ENCODE measurements at regions not wholly inside any gene's neighbourhood (a gene's known extent, or its start where the extent isn't known, plus 50 kb on each side); places are given as distances from the start of the nearest gene placed in this dataset.
"Not testable (repeated sequence)": the region's sequence is repeated elsewhere in the genome, so short reads cannot be mapped to it uniquely, and the experiment has no call there.

DNA sequence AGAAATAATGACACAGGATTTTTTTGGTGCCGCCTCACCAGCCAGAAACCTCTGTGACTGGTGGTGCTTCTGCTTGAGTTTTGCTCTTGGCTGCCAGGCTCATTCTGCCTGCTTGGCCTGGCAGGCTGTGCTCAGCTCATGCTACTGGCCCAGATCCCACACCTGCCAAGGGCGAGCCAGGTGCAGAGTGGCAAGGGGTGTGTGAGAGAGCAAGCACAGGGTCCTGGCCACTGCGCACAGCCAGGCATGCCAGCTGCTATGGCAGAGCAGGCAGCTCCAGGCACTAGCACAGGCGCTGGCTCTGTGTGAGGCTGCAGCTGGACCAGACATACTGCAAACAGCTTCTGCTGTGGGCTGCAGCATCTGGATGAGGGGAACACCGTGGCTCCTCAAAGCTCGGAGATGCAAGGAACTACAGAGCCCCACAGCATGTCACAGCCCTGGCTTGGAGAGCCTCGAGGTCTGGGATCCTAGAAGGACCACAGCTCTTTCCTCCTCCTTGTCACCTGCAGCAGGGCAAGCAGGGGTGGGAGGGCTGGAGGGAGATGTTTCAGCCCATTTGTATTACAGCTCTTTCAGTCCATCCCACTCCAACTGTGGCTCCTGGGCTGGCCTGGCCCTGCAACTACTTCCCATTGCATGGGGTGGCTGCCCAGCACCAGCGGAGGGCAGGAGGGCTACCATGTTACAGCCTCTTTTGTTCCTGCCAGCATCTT, 313.4 kb upstream of the SEMA3C start:
- DNase-seq (ENCODE audit: insufficient read length, low spot score) (no peak), FAIRE-seq (no peak)
- TF ChIP-seq SPI1 (IDR thresholded peaks at IDR 0.05; ENCODE audit: low read depth, low read length) (no peak), TAF1 (IDR thresholded peaks at IDR 0.05; ENCODE audit: low read depth, low read length) (no peak), PAX5 (IDR thresholded peaks at IDR 0.05; ENCODE audit: insufficient read depth, low read length, severe bottlenecking) (no peak), POLR2A (IDR thresholded peaks at IDR 0.05; ENCODE audit: low read depth, low read length) (no peak), POU2F2 (IDR thresholded peaks at IDR 0.05; ENCODE audit: low read depth, low read length) (no peak), POLR2AphosphoS5 (IDR thresholded peaks at IDR 0.05; ENCODE audit: low read depth, low read length) (no peak)

DNA sequence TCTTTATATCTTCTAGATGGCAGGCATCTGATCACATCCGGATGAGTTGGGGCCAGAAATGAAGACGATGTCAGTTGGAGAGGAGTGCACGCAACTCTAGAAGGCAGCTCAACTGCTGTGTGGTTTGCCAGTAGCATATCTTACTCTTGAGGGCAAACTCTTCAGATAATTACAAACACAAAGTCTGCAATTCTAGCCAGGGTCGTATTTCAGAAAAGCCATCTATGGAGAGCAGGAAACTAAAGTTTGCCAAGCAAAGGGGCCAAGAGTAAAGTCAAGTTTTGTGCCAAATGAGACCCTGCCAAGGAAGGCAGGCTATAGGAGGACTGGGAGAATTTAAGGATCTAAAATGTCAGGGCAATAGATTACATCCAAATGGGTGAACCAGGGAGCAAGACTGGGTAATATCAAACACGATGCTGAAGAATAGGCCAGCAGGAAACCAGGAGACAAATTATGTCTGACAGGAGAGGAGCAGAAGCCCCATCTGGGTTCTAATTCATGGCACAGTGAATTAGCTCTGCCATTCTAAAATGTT, 312.5 kb upstream of the SEMA3C start:
- DNase-seq (ENCODE audit: insufficient read length, low spot score) (no peak), FAIRE-seq (no peak)

DNA sequence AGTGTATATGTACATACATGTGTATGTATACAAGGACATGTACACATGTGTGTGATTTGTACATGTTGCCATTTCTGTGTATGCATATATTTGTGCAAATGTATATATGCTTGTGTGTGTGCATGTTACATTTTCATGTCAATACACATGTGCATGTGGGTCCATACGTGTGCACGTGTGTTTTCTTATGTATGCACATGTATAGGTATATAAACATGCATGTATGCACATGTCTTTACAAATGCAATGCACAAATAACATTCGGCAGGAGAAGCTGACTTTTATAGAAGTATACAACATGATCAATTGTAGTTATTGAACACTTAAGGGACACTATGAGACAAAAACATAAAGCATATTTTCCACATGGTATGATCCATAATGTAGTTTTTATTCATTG, 307.4 kb upstream of the SEMA3C start:
- no peak for TF ChIP-seq POLR2AphosphoS5 (IDR thresholded peaks at IDR 0.05; ENCODE audit: low read depth, low read length)
- no peak for TF ChIP-seq PAX5 (IDR thresholded peaks at IDR 0.05; ENCODE audit: insufficient read depth, low read length, severe bottlenecking)
- no peak for TF ChIP-seq TAF1 (IDR thresholded peaks at IDR 0.05; ENCODE audit: low read depth, low read length)
- no peak for TF ChIP-seq SPI1 (IDR thresholded peaks at IDR 0.05; ENCODE audit: low read depth, low read length)
- TF ChIP-seq POLR2A (IDR thresholded peaks at IDR 0.05; ENCODE audit: low read depth, low read length) = no peak
- TF ChIP-seq POU2F2 (IDR thresholded peaks at IDR 0.05; ENCODE audit: low read depth, low read length) = no peak
- FAIRE-seq = no peak

More for the DNA sequence above, 312.5 kb upstream of the SEMA3C start:
- TF ChIP-seq POLR2A (IDR thresholded peaks at IDR 0.05; ENCODE audit: low read depth, low read length) (no peak), SPI1 (IDR thresholded peaks at IDR 0.05; ENCODE audit: low read depth, low read length) (no peak), PAX5 (IDR thresholded peaks at IDR 0.05; ENCODE audit: insufficient read depth, low read length, severe bottlenecking) (no peak), POU2F2 (IDR thresholded peaks at IDR 0.05; ENCODE audit: low read depth, low read length) (no peak), POLR2AphosphoS5 (IDR thresholded peaks at IDR 0.05; ENCODE audit: low read depth, low read length) (no peak), TAF1 (IDR thresholded peaks at IDR 0.05; ENCODE audit: low read depth, low read length) (no peak)

DNA sequence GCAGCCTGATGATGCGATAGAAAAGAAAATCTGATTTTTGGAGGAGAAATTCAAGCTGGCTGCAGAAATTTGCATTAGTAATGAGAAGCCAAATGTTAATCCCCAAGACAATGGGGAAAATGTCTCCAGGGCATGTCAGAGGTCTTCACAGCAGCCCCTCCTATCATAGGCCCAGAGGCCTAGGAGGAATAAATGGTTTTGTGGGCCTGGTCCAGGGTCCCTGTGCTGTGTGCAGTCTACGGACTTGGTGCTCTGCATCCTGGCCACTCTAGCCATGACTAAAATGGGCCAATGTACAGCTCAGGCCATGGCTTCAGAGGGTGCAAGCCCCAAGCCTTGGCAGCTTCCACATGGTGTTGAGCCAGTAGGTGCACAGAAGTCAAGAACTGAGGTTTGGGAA, 303.8 kb upstream of the SEMA3C start:
- FAIRE-seq; DNase-seq (ENCODE audit: insufficient read length, low spot score): not testable (repeated sequence)

More for the DNA sequence above, 307.4 kb upstream of the SEMA3C start:
- no peak for DNase-seq (ENCODE audit: insufficient read length, low spot score)

DNA sequence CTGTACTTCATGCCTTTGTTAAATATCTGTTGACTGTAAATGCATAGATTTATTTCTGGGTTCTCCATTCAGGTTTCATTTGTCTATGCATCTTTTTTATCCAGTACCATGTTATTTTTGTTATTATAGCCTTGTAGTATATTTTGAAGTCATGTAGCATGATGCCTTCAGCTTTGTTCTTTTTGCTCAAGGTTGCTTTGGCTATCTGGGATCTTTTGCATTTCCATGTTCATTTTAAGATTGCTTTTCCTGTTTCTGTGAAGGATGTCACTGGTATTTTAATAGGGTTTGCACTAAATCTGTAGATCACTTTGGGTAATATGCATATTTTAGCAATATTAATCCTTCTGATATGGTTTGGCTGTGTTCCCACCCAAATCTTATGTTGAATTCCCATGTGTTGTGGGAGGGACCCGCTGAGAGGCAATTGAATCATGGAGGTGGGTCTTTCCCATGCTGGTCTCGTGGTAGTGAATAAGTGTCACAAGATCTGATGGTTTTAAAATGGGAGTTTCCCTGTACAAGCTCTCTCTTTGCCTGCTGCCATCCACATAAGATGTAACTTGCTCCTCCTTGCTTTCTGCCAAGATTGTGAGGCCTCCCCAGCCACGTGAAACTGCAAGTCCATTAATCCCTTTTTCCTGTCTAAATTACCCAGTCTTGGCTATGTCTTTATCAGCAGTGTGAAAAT, 302.8 kb upstream of the SEMA3C start:
- TF ChIP-seq POLR2AphosphoS5 (IDR thresholded peaks at IDR 0.05; ENCODE audit: low read depth, low read length) (no peak), POLR2A (IDR thresholded peaks at IDR 0.05; ENCODE audit: low read depth, low read length) (no peak), PAX5 (IDR thresholded peaks at IDR 0.05; ENCODE audit: insufficient read depth, low read length, severe bottlenecking) (no peak), POU2F2 (IDR thresholded peaks at IDR 0.05; ENCODE audit: low read depth, low read length) (no peak), TAF1 (IDR thresholded peaks at IDR 0.05; ENCODE audit: low read depth, low read length) (no peak), SPI1 (IDR thresholded peaks at IDR 0.05; ENCODE audit: low read depth, low read length) (no peak)
- FAIRE-seq = no peak
- DNase-seq (ENCODE audit: insufficient read length, low spot score) = no peak

DNA sequence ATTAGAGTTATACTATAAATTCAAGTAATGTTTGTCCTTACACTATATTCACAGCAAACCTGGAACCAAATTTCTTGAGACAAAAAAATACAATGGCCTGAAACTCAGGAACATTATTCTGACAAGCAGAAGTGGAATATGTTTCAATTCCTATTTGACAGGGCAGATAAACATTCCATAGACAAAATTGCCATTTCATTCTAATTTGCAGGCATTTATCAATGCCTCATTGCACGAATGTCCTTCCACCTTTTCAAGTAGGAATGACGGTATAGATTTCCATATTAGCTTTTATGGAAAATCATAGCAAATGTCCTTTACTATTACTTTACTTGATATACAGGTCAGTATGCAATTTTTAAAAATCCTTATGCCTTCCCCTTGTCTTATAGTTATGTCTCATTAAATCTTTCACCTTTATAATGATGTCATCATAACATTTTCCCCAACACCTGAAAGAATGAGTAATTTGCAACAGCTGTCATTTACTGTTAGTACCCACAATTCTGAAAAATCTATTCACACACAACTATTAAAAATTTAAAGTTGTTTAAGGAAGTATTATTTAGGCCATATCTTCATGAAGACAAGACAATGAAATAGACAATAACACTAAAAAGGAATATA, 299.7 kb upstream of the SEMA3C start:
- DNase-seq (ENCODE audit: insufficient read length, low spot score) (no peak), FAIRE-seq (no peak)
- TF ChIP-seq POLR2A (IDR thresholded peaks at IDR 0.05; ENCODE audit: low read depth, low read length) (no peak), POLR2AphosphoS5 (IDR thresholded peaks at IDR 0.05; ENCODE audit: low read depth, low read length) (no peak), PAX5 (IDR thresholded peaks at IDR 0.05; ENCODE audit: insufficient read depth, low read length, severe bottlenecking) (no peak), TAF1 (IDR thresholded peaks at IDR 0.05; ENCODE audit: low read depth, low read length) (no peak), POU2F2 (IDR thresholded peaks at IDR 0.05; ENCODE audit: low read depth, low read length) (no peak), SPI1 (IDR thresholded peaks at IDR 0.05; ENCODE audit: low read depth, low read length) (no peak)

DNA sequence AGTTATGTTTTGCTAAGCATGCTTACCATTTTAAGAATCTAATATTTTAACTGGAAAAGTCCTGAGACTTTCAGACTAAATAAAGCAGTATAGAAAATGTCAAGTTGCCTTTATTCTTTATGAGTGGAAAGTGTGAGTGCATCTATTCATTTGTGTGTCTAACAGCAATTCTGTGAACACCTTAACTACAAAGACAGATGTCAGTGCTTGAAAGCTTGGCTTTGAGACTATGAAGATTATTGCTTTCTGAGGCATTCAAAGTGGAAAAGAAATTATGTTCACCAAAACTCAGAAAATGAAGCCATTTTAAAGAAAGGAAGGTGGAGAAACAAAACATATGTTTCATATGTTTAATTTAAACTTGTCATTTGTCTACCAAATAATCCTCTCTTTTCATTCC, 294.5 kb upstream of the SEMA3C start:
- FAIRE-seq (no peak), DNase-seq (ENCODE audit: insufficient read length, low spot score) (no peak)
- TF ChIP-seq TAF1 (IDR thresholded peaks at IDR 0.05; ENCODE audit: low read depth, low read length) (no peak), POLR2AphosphoS5 (IDR thresholded peaks at IDR 0.05; ENCODE audit: low read depth, low read length) (no peak), SPI1 (IDR thresholded peaks at IDR 0.05; ENCODE audit: low read depth, low read length) (no peak)

DNA sequence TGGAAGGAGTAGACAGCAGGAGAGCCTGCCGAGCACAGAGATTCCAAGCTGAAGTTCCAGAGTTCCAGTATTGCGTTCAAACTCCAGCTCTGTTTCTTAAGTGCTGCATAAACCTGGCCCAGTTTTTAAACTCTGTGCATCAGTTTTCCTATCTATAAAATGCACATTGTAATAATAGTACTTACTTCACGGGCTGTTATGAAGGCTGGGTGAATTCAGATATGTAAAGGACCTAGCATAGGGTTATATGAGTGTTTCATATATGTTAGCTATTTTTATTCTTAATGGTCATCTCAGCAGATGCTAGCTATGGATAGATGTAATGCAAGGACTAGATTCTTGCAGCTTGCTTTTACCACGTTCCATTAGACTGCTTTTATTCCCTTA, 293.1 kb upstream of the SEMA3C start:
- DNase-seq (ENCODE audit: insufficient read length, low spot score) (no peak), FAIRE-seq (no peak)
- no peak for TF ChIP-seq POLR2AphosphoS5 (IDR thresholded peaks at IDR 0.05; ENCODE audit: low read depth, low read length)
- TF ChIP-seq SPI1 (IDR thresholded peaks at IDR 0.05; ENCODE audit: low read depth, low read length) = no peak
- TF ChIP-seq POU2F2 (IDR thresholded peaks at IDR 0.05; ENCODE audit: low read depth, low read length) = no peak
- no peak for TF ChIP-seq TAF1 (IDR thresholded peaks at IDR 0.05; ENCODE audit: low read depth, low read length)
- no peak for TF ChIP-seq PAX5 (IDR thresholded peaks at IDR 0.05; ENCODE audit: insufficient read depth, low read length, severe bottlenecking)
- TF ChIP-seq POLR2A (IDR thresholded peaks at IDR 0.05; ENCODE audit: low read depth, low read length) = no peak

DNA sequence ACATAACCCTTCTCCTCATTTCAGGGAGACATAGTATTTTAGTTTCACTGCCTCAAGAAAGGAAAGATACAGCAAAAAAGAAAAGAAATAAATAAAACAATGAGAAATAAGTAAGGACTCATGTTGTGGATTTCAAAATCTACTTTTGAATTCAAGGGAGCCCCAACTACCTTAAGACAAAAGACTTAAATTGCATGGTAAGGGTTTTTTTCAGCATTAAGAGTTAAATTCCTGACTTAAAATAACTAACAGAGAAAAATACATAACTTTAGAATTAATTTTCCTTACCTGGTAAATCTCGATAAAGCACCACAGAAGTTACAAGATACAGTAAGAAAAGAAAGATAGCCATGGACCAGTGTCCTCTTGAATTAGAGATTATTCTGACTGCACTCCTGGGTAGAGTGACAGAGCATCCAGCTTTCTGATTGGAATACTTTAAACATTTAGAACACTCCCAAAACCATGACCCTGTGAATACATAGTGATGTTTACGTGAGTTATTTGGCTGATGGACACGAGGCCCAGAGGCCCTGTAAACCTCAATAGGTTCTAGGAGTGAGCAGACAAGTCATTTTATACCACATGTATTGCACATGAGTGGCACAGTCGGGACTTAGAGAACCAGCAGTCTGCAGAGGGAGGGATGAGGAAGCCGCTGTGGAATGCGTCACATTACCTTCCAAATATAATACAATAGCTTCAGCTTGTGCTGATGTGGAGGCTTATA, 292.5 kb upstream of the SEMA3C start:
- FAIRE-seq (no peak), DNase-seq (ENCODE audit: insufficient read length, low spot score) (no peak)
- TF ChIP-seq TAF1 (IDR thresholded peaks at IDR 0.05; ENCODE audit: low read depth, low read length) (no peak), POLR2AphosphoS5 (IDR thresholded peaks at IDR 0.05; ENCODE audit: low read depth, low read length) (no peak), POU2F2 (IDR thresholded peaks at IDR 0.05; ENCODE audit: low read depth, low read length) (no peak), PAX5 (IDR thresholded peaks at IDR 0.05; ENCODE audit: insufficient read depth, low read length, severe bottlenecking) (no peak), SPI1 (IDR thresholded peaks at IDR 0.05; ENCODE audit: low read depth, low read length) (no peak), POLR2A (IDR thresholded peaks at IDR 0.05; ENCODE audit: low read depth, low read length) (no peak)
